HEK293 (cell line): ENCODE measurements at regions not wholly inside any gene's neighbourhood (a gene's known extent, or its start where the extent isn't known, plus 50 kb on each side); places are given as distances from the start of the nearest gene placed in this dataset.

ENCODE experiments used
- CTCF ChIA-PET: fragments of 350-600 bp; formaldehyde crosslinking; extraction: SDS; loops from one replicate; lab custom pipeline; 2021; ENCODE audit warnings: antibody characterized with exemption; lab: Yijun Ruan, JAX
- POLR2A ChIA-PET: fragments of 300-600 bp; formaldehyde crosslinking; extraction: SDS; loops from one replicate; lab custom pipeline; 2020; ENCODE audit warnings: antibody characterized with exemption, inconsistent platforms; lab: Yijun Ruan, JAX
- H3K27ac ChIP-seq: fragments of 200-500 bp; sonication (Bioruptor generic); 2 replicates; pipeline ENCODE4 v1.5.1; 2014; ENCODE audit warnings: low read depth, low read length, control low read depth, inconsistent platforms; ENCODE audit errors: extremely low read depth
- H3K36me3 ChIP-seq, 2 experiments: fragments of 200-500 bp in 1 of 2; sonication (Bioruptor generic) in 1 of 2; 1 replicate in 1 of 2; 2 replicates in 1 of 2; pipeline ENCODE4 v1.5.1; 2014 to 2017; ENCODE audit warnings: inconsistent platforms in 2 of 2, low read length in 2 of 2; ENCODE audit not compliant: control insufficient read depth in 2 of 2, insufficient read depth in 1 of 2
- H3K4me1 ChIP-seq: fragments of 200-500 bp; sonication (Bioruptor generic); 2 replicates; pipeline ENCODE4 v1.5.1; 2014; ENCODE audit warnings: mild to moderate bottlenecking, low read length, inconsistent platforms; ENCODE audit not compliant: control insufficient read depth, insufficient read depth
- H3K4me3 ChIP-seq: 2 replicates; pipeline ENCODE4 v1.5.1; 2011; ENCODE audit warnings: low read depth, mild to moderate bottlenecking, control low read depth, low read length, moderate library complexity
- H3K9me3 ChIP-seq: fragments of 200-500 bp; sonication (Bioruptor generic); 2 replicates; pipeline ENCODE4 v1.5.1; 2014; ENCODE audit warnings: low read depth, low read length, inconsistent platforms; ENCODE audit not compliant: control insufficient read depth, insufficient read depth
- CTCF ChIP-seq: fragments of 450-650 bp; formaldehyde crosslinking; IDR thresholded peaks from 2 replicates; pipeline ENCODE4 v1.5.1; 2016; ENCODE audit warnings: missing biosample characterization, missing genetic modification characterization
- KLF9 ChIP-seq: fragments of 450-650 bp; formaldehyde crosslinking; IDR thresholded peaks from 2 replicates; pipeline ENCODE4 v1.5.1; 2016; ENCODE audit warnings: missing biosample characterization, missing genetic modification characterization, low read depth
- OVOL3 ChIP-seq: fragments of 450-650 bp; formaldehyde crosslinking; IDR thresholded peaks from 2 replicates; pipeline ENCODE4 v1.5.1; 2016; ENCODE audit warnings: missing biosample characterization, missing genetic modification characterization
- ZBTB6 ChIP-seq: fragments of 450-650 bp; formaldehyde crosslinking; IDR thresholded peaks from 2 replicates; pipeline ENCODE4 v1.5.1; 2017; ENCODE audit warnings: missing biosample characterization, missing genetic modification characterization
- ZFP37 ChIP-seq: fragments of 450-650 bp; formaldehyde crosslinking; IDR thresholded peaks from 2 replicates; pipeline ENCODE4 v1.5.1; 2016; ENCODE audit warnings: missing biosample characterization, missing genetic modification characterization
- ZNF112 ChIP-seq: fragments of 450-650 bp; formaldehyde crosslinking; IDR thresholded peaks from 2 replicates; pipeline ENCODE4 v1.5.0; 2017; ENCODE audit warnings: missing biosample characterization, missing genetic modification characterization
- ZNF140 ChIP-seq: fragments of 450-650 bp; formaldehyde crosslinking; IDR thresholded peaks from 2 replicates; pipeline ENCODE4 v1.5.1; 2016; ENCODE audit warnings: missing biosample characterization, missing genetic modification characterization
- ZNF155 ChIP-seq: fragments of 450-650 bp; formaldehyde crosslinking; IDR thresholded peaks from 2 replicates; pipeline ENCODE4 v1.5.1; 2016; ENCODE audit warnings: missing biosample characterization, missing genetic modification characterization
- ZNF16 ChIP-seq: fragments of 450-650 bp; formaldehyde crosslinking; IDR thresholded peaks from 2 replicates; pipeline ENCODE4 v1.5.1; 2016; ENCODE audit warnings: low read depth, missing biosample characterization, missing genetic modification characterization
- ZNF175 ChIP-seq: fragments of 450-650 bp; formaldehyde crosslinking; IDR thresholded peaks from 2 replicates; pipeline ENCODE4 v1.5.1; 2016; ENCODE audit warnings: missing biosample characterization, missing genetic modification characterization
- ZNF18 ChIP-seq: fragments of 450-650 bp; formaldehyde crosslinking; IDR thresholded peaks from 2 replicates; pipeline ENCODE4 v1.5.1; 2016; ENCODE audit warnings: missing biosample characterization, missing genetic modification characterization
- ZNF202 ChIP-seq: fragments of 450-650 bp; formaldehyde crosslinking; IDR thresholded peaks from 2 replicates; pipeline ENCODE4 v1.5.1; 2016; ENCODE audit warnings: missing biosample characterization, missing genetic modification characterization, borderline replicate concordance
- ZNF24 ChIP-seq: fragments of 450-650 bp; formaldehyde crosslinking; IDR thresholded peaks from 2 replicates; pipeline ENCODE4 v1.5.1; 2016; ENCODE audit warnings: missing biosample characterization, missing genetic modification characterization
- ZNF302 ChIP-seq: fragments of 450-650 bp; formaldehyde crosslinking; IDR thresholded peaks from 2 replicates; pipeline ENCODE4 v1.5.1; 2016; ENCODE audit warnings: missing biosample characterization, missing genetic modification characterization, low read depth
- ZNF311 ChIP-seq: fragments of 450-650 bp; formaldehyde crosslinking; IDR thresholded peaks from 2 replicates; pipeline ENCODE4 v1.5.1; 2017; ENCODE audit warnings: missing biosample characterization, missing genetic modification characterization, borderline replicate concordance
- ZNF398 ChIP-seq: fragments of 450-650 bp; formaldehyde crosslinking; IDR thresholded peaks from 2 replicates; pipeline ENCODE4 v1.5.1; 2017; ENCODE audit warnings: missing biosample characterization, missing genetic modification characterization
- ZNF404 ChIP-seq: fragments of 450-650 bp; formaldehyde crosslinking; IDR thresholded peaks from 2 replicates; pipeline ENCODE4 v1.5.1; 2017; ENCODE audit warnings: missing biosample characterization, missing genetic modification characterization
- ZNF416 ChIP-seq: fragments of 450-650 bp; formaldehyde crosslinking; IDR thresholded peaks from 2 replicates; pipeline ENCODE4 v1.5.1; 2016; ENCODE audit warnings: missing biosample characterization, missing genetic modification characterization
- TF ChIP-seq, protein P1 (sequence below): fragments of 450-650 bp; formaldehyde crosslinking; IDR thresholded peaks from 2 replicates; pipeline ENCODE4 v1.5.1; 2016; ENCODE audit warnings: missing biosample characterization, missing genetic modification characterization
- TF ChIP-seq, protein P2 (sequence below): fragments of 450-650 bp; formaldehyde crosslinking; IDR thresholded peaks from 2 replicates; pipeline ENCODE4 v1.5.1; 2016; ENCODE audit warnings: missing biosample characterization, missing genetic modification characterization

- Histone ChIP-seq H3K27ac (no peak overlapping the region), H3K9me3 (no peaks in the 10 kb centered on the region), H3K36me3 (no peaks in the 10 kb centered on the region), H3K4me1 (no peaks in the 10 kb centered on the region), H3K4me3 (no peak overlapping the region)
- TF ChIP-seq ZNF16 (tag by site-specific recombination), result no peak
- TF ChIP-seq ZNF416 (tag by site-specific recombination), result no peak
- no peak for TF ChIP-seq OVOL3 (tag by site-specific recombination)
- TF ChIP-seq, protein P1, sequence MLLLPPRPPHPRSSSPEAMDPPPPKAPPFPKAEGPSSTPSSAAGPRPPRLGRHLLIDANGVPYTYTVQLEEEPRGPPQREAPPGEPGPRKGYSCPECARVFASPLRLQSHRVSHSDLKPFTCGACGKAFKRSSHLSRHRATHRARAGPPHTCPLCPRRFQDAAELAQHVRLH (tag by site-specific recombination), result no peak
- no peak for TF ChIP-seq ZNF311 (tag by site-specific recombination)
- TF ChIP-seq ZNF155 (tag by site-specific recombination), result no peak
- no peak for TF ChIP-seq KLF9
- no peak for TF ChIP-seq ZFP37 (tag by site-specific recombination)
- TF ChIP-seq ZNF302, result no peak
- no peak for TF ChIP-seq ZNF398
- no peak for TF ChIP-seq ZBTB6 (tag by site-specific recombination)
- TF ChIP-seq ZNF175, result no peak
- no peak for TF ChIP-seq ZNF112 (tag by site-specific recombination)
- no peak for TF ChIP-seq ZNF140 (tag by site-specific recombination)
- no peak for TF ChIP-seq CTCF (tag by site-specific recombination)
- TF ChIP-seq, protein P2, sequence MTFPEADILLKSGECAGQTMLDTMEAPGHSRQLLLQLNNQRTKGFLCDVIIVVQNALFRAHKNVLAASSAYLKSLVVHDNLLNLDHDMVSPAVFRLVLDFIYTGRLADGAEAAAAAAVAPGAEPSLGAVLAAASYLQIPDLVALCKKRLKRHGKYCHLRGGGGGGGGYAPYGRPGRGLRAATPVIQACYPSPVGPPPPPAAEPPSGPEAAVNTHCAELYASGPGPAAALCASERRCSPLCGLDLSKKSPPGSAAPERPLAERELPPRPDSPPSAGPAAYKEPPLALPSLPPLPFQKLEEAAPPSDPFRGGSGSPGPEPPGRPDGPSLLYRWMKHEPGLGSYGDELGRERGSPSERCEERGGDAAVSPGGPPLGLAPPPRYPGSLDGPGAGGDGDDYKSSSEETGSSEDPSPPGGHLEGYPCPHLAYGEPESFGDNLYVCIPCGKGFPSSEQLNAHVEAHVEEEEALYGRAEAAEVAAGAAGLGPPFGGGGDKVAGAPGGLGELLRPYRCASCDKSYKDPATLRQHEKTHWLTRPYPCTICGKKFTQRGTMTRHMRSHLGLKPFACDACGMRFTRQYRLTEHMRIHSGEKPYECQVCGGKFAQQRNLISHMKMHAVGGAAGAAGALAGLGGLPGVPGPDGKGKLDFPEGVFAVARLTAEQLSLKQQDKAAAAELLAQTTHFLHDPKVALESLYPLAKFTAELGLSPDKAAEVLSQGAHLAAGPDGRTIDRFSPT (tag by site-specific recombination), result no peak
- TF ChIP-seq ZNF404 (tag by site-specific recombination), result no peak
- TF ChIP-seq ZNF202 (tag by site-specific recombination), result no peak
- no peak for TF ChIP-seq ZNF18
- TF ChIP-seq ZNF24 (tag by site-specific recombination), result no peak
- POLR2A ChIA-PET, result no interaction called here
- CTCF ChIA-PET, result no interaction called here
Measured at GRCh38 chr12:97977870-97978405, 515.3 kb downstream of the RMST start.
